SIG-M5 (cell line): ENCODE measurements at regions not wholly inside any gene's neighbourhood (a gene's known extent, or its start where the extent isn't known, plus 50 kb on each side); places are given as distances from the start of the nearest gene placed in this dataset.

Experiments used
- DNase-seq: peaks from one replicate; lab custom pipeline; 2025; lab: John Stamatoyannopoulos, UW

- DNase-seq = no peak
Measured at GRCh38 chr4:3669553-3669949, 96.6 kb upstream of the ADRA2C start.

GRCh38 chr4:3668825-3669552 lies 97.2 kb upstream of the ADRA2C start:
- DNase-seq = no peak

- no peak for DNase-seq
Measured at GRCh38 chr4:3667258-3667657, 98.9 kb upstream of the ADRA2C start.

GRCh38 chr4:3666263-3666662 lies 99.9 kb upstream of the ADRA2C start:
- peak; percentile 35 for DNase-seq

- DNase-seq = no peak
Measured at GRCh38 chr4:3665360-3665891, 100.8 kb upstream of the ADRA2C start.

GRCh38 chr4:3663791-3664190 lies 102.4 kb upstream of the ADRA2C start:
- DNase-seq = no peak

- DNase-seq = no peak
Measured at GRCh38 chr4:3662516-3662915, 103.7 kb upstream of the ADRA2C start.

- DNase-seq = no peak
Measured at GRCh38 chr4:3661989-3662388, 104.2 kb upstream of the ADRA2C start.

- no peak for DNase-seq
Measured at GRCh38 chr4:3660928-3661515, 105.2 kb upstream of the ADRA2C start.

- no peak for DNase-seq
Measured at GRCh38 chr4:3660086-3660927, 105.9 kb upstream of the ADRA2C start.

GRCh38 chr4:3659131-3659530 lies 107.1 kb upstream of the ADRA2C start:
- DNase-seq = no peak

- no peak for DNase-seq
Measured at GRCh38 chr4:3658530-3658913, 107.7 kb upstream of the ADRA2C start.

- DNase-seq = no peak
Measured at GRCh38 chr4:3657902-3658529, 108.2 kb upstream of the ADRA2C start.

- DNase-seq = no peak
Measured at GRCh38 chr4:3656416-3657356, 109.5 kb upstream of the ADRA2C start.

- DNase-seq = no peak
Measured at GRCh38 chr4:3655963-3656362, 110.2 kb upstream of the ADRA2C start.

GRCh38 chr4:3655485-3655884 lies 110.7 kb upstream of the ADRA2C start:
- no peak for DNase-seq

GRCh38 chr4:3654036-3654807 lies 112.0 kb upstream of the ADRA2C start:
- no peak for DNase-seq

- no peak for DNase-seq
Measured at GRCh38 chr4:3652586-3652985, 113.6 kb upstream of the ADRA2C start.

- DNase-seq = no peak
Measured at GRCh38 chr4:3651267-3651845, 114.8 kb upstream of the ADRA2C start.

- no peak for DNase-seq
Measured at GRCh38 chr4:3649491-3649890, 116.7 kb upstream of the ADRA2C start.
